ENCODE measurements at regions not wholly inside any gene's neighbourhood (a gene's known extent, or its start where the extent isn't known, plus 50 kb on each side); places are given as distances from the start of the nearest gene placed in this dataset.

GRCh38 chr1:81600878-81601622, 199.7 kb upstream of the ADGRL2 start:
- no peak overlapping the region for H3K23ac ChIP-seq (ENCODE audit: low read length in 2 of 2)
- peaks cover 2% of the 10 kb centered on the region for H3K4me1 ChIP-seq (ENCODE audit: control insufficient read depth, insufficient read depth, low read depth, low read length)
- H3K14ac ChIP-seq (ENCODE audit: low read length in 2 of 2): no peak overlapping the region
- H3K27ac ChIP-seq (ENCODE audit: low read length, poor library complexity, severe bottlenecking): no peak overlapping the region
- no peak overlapping the region for H4K91ac ChIP-seq (ENCODE audit: low read length)
- no peak overlapping the region for H2AFZ ChIP-seq (ENCODE audit: low read depth, low read length)
- H3K9ac ChIP-seq (ENCODE audit: low read length): no peak overlapping the region
- H2AK5ac ChIP-seq (ENCODE audit: low read length, severe bottlenecking): no peak overlapping the region
- H2BK120ac ChIP-seq (ENCODE audit: low read depth, low read length): no peak overlapping the region
- no peak overlapping the region for H4K8ac ChIP-seq (ENCODE audit: low read length)
- H3K36me3 ChIP-seq (ENCODE audit: control insufficient read depth in 1 of 2, insufficient read depth in 2 of 2, low read depth in 1 of 2, low read length in 2 of 2): no peaks in the 10 kb centered on the region
- no peak overlapping the region for H3K4me3 ChIP-seq (ENCODE audit: insufficient read depth in 1 of 2, low read depth in 1 of 2, low read length in 2 of 2)
- H3K4me2 ChIP-seq (ENCODE audit: low read length, poor library complexity, severe bottlenecking): no peak overlapping the region
- no peaks in the 10 kb centered on the region for H3K27me3 ChIP-seq (ENCODE audit: control insufficient read depth in 1 of 2, insufficient read depth in 1 of 2, low read length in 2 of 2)
- no peak for DNase-seq
- no peak overlapping the region for H2BK5ac ChIP-seq (ENCODE audit: low read depth, low read length, poor library complexity, severe bottlenecking)
- H3K4ac ChIP-seq (ENCODE audit: low read depth in 1 of 2, low read length in 2 of 2): no peak overlapping the region
- H2BK12ac ChIP-seq (ENCODE audit: low read length in 2 of 2): no peak overlapping the region
- WGBS: 100% methylated on average over 1 of the region's 3 CpGs
- H3K79me1 ChIP-seq (replicated peaks; ENCODE audit: low read length, poor library complexity, severe bottlenecking): no peaks in the 10 kb centered on the region
- no peak overlapping the region for H3K18ac ChIP-seq (ENCODE audit: low read depth in 1 of 2, low read length in 2 of 2)
- H3K9me3 ChIP-seq (ENCODE audit: control insufficient read depth, low read length): no peaks in the 10 kb centered on the region
- H2BK15ac ChIP-seq (ENCODE audit: low read depth, poor library complexity, severe bottlenecking): no peak overlapping the region

- H2BK120ac ChIP-seq (ENCODE audit: low read depth, low read length): no peak overlapping the region
- no peaks in the 10 kb centered on the region for H3K9me3 ChIP-seq (ENCODE audit: control insufficient read depth, low read length)
- H3K18ac ChIP-seq (ENCODE audit: low read depth in 1 of 2, low read length in 2 of 2): no peak overlapping the region
- no peak overlapping the region for H3K14ac ChIP-seq (ENCODE audit: low read length in 2 of 2)
- no peak overlapping the region for H3K4me2 ChIP-seq (ENCODE audit: low read length, poor library complexity, severe bottlenecking)
- no peak for DNase-seq
- no peaks in the 10 kb centered on the region for H3K36me3 ChIP-seq (ENCODE audit: control insufficient read depth in 1 of 2, insufficient read depth in 2 of 2, low read depth in 1 of 2, low read length in 2 of 2)
- no peak overlapping the region for H3K4me3 ChIP-seq (ENCODE audit: insufficient read depth in 1 of 2, low read depth in 1 of 2, low read length in 2 of 2)
- WGBS: no CpG with 5 or more reads among the region's 1 CpG
- H3K27me3 ChIP-seq (ENCODE audit: control insufficient read depth in 1 of 2, insufficient read depth in 1 of 2, low read length in 2 of 2): no peaks in the 10 kb centered on the region
- no peak overlapping the region for H2BK5ac ChIP-seq (ENCODE audit: low read depth, low read length, poor library complexity, severe bottlenecking)
- no peak overlapping the region for H4K8ac ChIP-seq (ENCODE audit: low read length)
- H3K23ac ChIP-seq (ENCODE audit: low read length in 2 of 2): no peak overlapping the region
- no peaks in the 10 kb centered on the region for H3K79me1 ChIP-seq (replicated peaks; ENCODE audit: low read length, poor library complexity, severe bottlenecking)
- H3K4me1 ChIP-seq (ENCODE audit: control insufficient read depth, insufficient read depth, low read depth, low read length): peaks cover 2% of the 10 kb centered on the region
- H2BK15ac ChIP-seq (ENCODE audit: low read depth, poor library complexity, severe bottlenecking): no peak overlapping the region
- no peak overlapping the region for H4K91ac ChIP-seq (ENCODE audit: low read length)
- H3K9ac ChIP-seq (ENCODE audit: low read length): no peak overlapping the region
- no peak overlapping the region for H2AFZ ChIP-seq (ENCODE audit: low read depth, low read length)
- H3K27ac ChIP-seq (ENCODE audit: low read length, poor library complexity, severe bottlenecking): no peak overlapping the region
- no peak overlapping the region for H3K4ac ChIP-seq (ENCODE audit: low read depth in 1 of 2, low read length in 2 of 2)
- no peak overlapping the region for H2AK5ac ChIP-seq (ENCODE audit: low read length, severe bottlenecking)
- no peak overlapping the region for H2BK12ac ChIP-seq (ENCODE audit: low read length in 2 of 2)
These were observed 200.4 kb upstream of the ADGRL2 start for GRCh38 chr1:81600363-81600762.

GRCh38 chr1:81598623-81599022, 202.1 kb upstream of the ADGRL2 start:
- H3K9me3 ChIP-seq (ENCODE audit: control insufficient read depth, low read length): no peaks in the 10 kb centered on the region
- H2BK15ac ChIP-seq (ENCODE audit: low read depth, poor library complexity, severe bottlenecking): no peak overlapping the region
- H3K36me3 ChIP-seq (ENCODE audit: control insufficient read depth in 1 of 2, insufficient read depth in 2 of 2, low read depth in 1 of 2, low read length in 2 of 2): no peaks in the 10 kb centered on the region
- no peaks in the 10 kb centered on the region for H3K79me1 ChIP-seq (replicated peaks; ENCODE audit: low read length, poor library complexity, severe bottlenecking)
- 87% methylated on average over 4 of the region's 4 CpGs for WGBS
- H2BK5ac ChIP-seq (ENCODE audit: low read depth, low read length, poor library complexity, severe bottlenecking): no peak overlapping the region
- no peak overlapping the region for H3K4me3 ChIP-seq (ENCODE audit: insufficient read depth in 1 of 2, low read depth in 1 of 2, low read length in 2 of 2)
- H3K18ac ChIP-seq (ENCODE audit: low read depth in 1 of 2, low read length in 2 of 2): no peak overlapping the region
- no peak overlapping the region for H3K9ac ChIP-seq (ENCODE audit: low read length)
- no peaks in the 10 kb centered on the region for H3K27me3 ChIP-seq (ENCODE audit: control insufficient read depth in 1 of 2, insufficient read depth in 1 of 2, low read length in 2 of 2)
- peaks cover 2% of the 10 kb centered on the region for H3K4me1 ChIP-seq (ENCODE audit: control insufficient read depth, insufficient read depth, low read depth, low read length)
- H2AK5ac ChIP-seq (ENCODE audit: low read length, severe bottlenecking): no peak overlapping the region
- H2BK120ac ChIP-seq (ENCODE audit: low read depth, low read length): no peak overlapping the region
- H4K91ac ChIP-seq (ENCODE audit: low read length): no peak overlapping the region
- no peak overlapping the region for H4K8ac ChIP-seq (ENCODE audit: low read length)
- H2BK12ac ChIP-seq (ENCODE audit: low read length in 2 of 2): no peak overlapping the region
- H3K27ac ChIP-seq (ENCODE audit: low read length, poor library complexity, severe bottlenecking): no peak overlapping the region
- H3K23ac ChIP-seq (ENCODE audit: low read length in 2 of 2): no peak overlapping the region
- no peak overlapping the region for H3K14ac ChIP-seq (ENCODE audit: low read length in 2 of 2)
- H2AFZ ChIP-seq (ENCODE audit: low read depth, low read length): no peak overlapping the region
- no peak for DNase-seq
- H3K4me2 ChIP-seq (ENCODE audit: low read length, poor library complexity, severe bottlenecking): no peak overlapping the region
- no peak overlapping the region for H3K4ac ChIP-seq (ENCODE audit: low read depth in 1 of 2, low read length in 2 of 2)

- no peaks in the 10 kb centered on the region for H3K9me3 ChIP-seq (ENCODE audit: control insufficient read depth, low read length)
These were observed 202.9 kb upstream of the ADGRL2 start for GRCh38 chr1:81597720-81598426.

More at GRCh38 chr1:81597720-81598426, 202.9 kb upstream of the ADGRL2 start:
- Histone ChIP-seq H2BK5ac (ENCODE audit: low read depth, low read length, poor library complexity, severe bottlenecking) (no peak overlapping the region), H3K4me1 (ENCODE audit: control insufficient read depth, insufficient read depth, low read depth, low read length) (peaks cover 2% of the 10 kb centered on the region), H3K4me3 (ENCODE audit: insufficient read depth in 1 of 2, low read depth in 1 of 2, low read length in 2 of 2) (no peak overlapping the region), H3K36me3 (ENCODE audit: control insufficient read depth in 1 of 2, insufficient read depth in 2 of 2, low read depth in 1 of 2, low read length in 2 of 2) (no peaks in the 10 kb centered on the region), H2BK12ac (ENCODE audit: low read length in 2 of 2) (no peak overlapping the region), H3K4me2 (ENCODE audit: low read length, poor library complexity, severe bottlenecking) (no peak overlapping the region), H2AFZ (ENCODE audit: low read depth, low read length) (no peak overlapping the region), H3K27ac (ENCODE audit: low read length, poor library complexity, severe bottlenecking) (no peak overlapping the region), H3K14ac (ENCODE audit: low read length in 2 of 2) (no peak overlapping the region), H3K27me3 (ENCODE audit: control insufficient read depth in 1 of 2, insufficient read depth in 1 of 2, low read length in 2 of 2) (no peaks in the 10 kb centered on the region), H4K8ac (ENCODE audit: low read length) (no peak overlapping the region), H3K18ac (ENCODE audit: low read depth in 1 of 2, low read length in 2 of 2) (no peak overlapping the region), H3K9ac (ENCODE audit: low read length) (no peak overlapping the region), H4K91ac (ENCODE audit: low read length) (no peak overlapping the region), H2AK5ac (ENCODE audit: low read length, severe bottlenecking) (no peak overlapping the region), H2BK120ac (ENCODE audit: low read depth, low read length) (no peak overlapping the region), H2BK15ac (ENCODE audit: low read depth, poor library complexity, severe bottlenecking) (no peak overlapping the region), H3K23ac (ENCODE audit: low read length in 2 of 2) (no peak overlapping the region), H3K79me1 (replicated peaks; ENCODE audit: low read length, poor library complexity, severe bottlenecking) (no peaks in the 10 kb centered on the region), H3K4ac (ENCODE audit: low read depth in 1 of 2, low read length in 2 of 2) (no peak overlapping the region)
- WGBS: no CpG with 5 or more reads among the region's 3 CpGs
- DNase-seq: no peak

Data from mesenchymal stem cell (in vitro differentiated cells and primary cell).